GM18502 (cell line): ENCODE measurements at regions not wholly inside any gene's neighbourhood (a gene's known extent, or its start where the extent isn't known, plus 50 kb on each side); places are given as distances from the start of the nearest gene placed in this dataset.

Experiments used
- ATAC-seq: cut with Tn5 transposase; IDR thresholded peaks from one replicate; pipeline ENCODE4 v1.9.1; 2021; ENCODE audit warnings: mild to moderate bottlenecking; ENCODE audit not compliant: unreplicated experiment, poor library complexity

- ATAC-seq, result no peak
These were observed 108.1 kb upstream of the PAX6 start for GRCh38 chr11:31919175-31919574.

- ATAC-seq, result no peak
These were observed 104.7 kb upstream of the PAX6 start for GRCh38 chr11:31915867-31916266.

- peak; percentile 91 for ATAC-seq
These were observed 102.9 kb upstream of the PAX6 start for GRCh38 chr11:31913985-31914384.

GRCh38 chr11:31912808-31913207, 101.7 kb upstream of the PAX6 start:
- no peak for ATAC-seq

GRCh38 chr11:31910950-31911576, 99.9 kb upstream of the PAX6 start:
- ATAC-seq, result no peak

GRCh38 chr11:31903225-31904074, 92.3 kb upstream of the PAX6 start:
- ATAC-seq, result no peak

GRCh38 chr11:31902706-31903105, 91.6 kb upstream of the PAX6 start:
- no peak for ATAC-seq

- no peak for ATAC-seq
These were observed 84.8 kb upstream of the PAX6 start for GRCh38 chr11:31895926-31896325.

- no peak for ATAC-seq
These were observed 76.1 kb upstream of the PAX6 start for GRCh38 chr11:31887180-31887579.

GRCh38 chr11:31884080-31884479, 73.0 kb upstream of the PAX6 start:
- no peak for ATAC-seq

- ATAC-seq, result no peak
These were observed 72.3 kb upstream of the PAX6 start for GRCh38 chr11:31883435-31883834.

GRCh38 chr11:31882951-31883392, 71.8 kb upstream of the PAX6 start:
- no peak for ATAC-seq

- no peak for ATAC-seq
These were observed 70.7 kb upstream of the PAX6 start for GRCh38 chr11:31881825-31882224.

GRCh38 chr11:31879681-31880080, 68.6 kb upstream of the PAX6 start:
- no peak for ATAC-seq

- no peak for ATAC-seq
These were observed 66.7 kb upstream of the PAX6 start for GRCh38 chr11:31877863-31878262.

- no peak for ATAC-seq
These were observed 66.0 kb upstream of the PAX6 start for GRCh38 chr11:31877083-31877482.

- ATAC-seq, result no peak
These were observed 64.9 kb upstream of the PAX6 start for GRCh38 chr11:31875866-31876560.

- no peak for ATAC-seq
These were observed 63.6 kb upstream of the PAX6 start for GRCh38 chr11:31874631-31875191.

GRCh38 chr11:31873124-31873523, 62.0 kb upstream of the PAX6 start:
- ATAC-seq, result no peak

- ATAC-seq, result no peak
These were observed 60.9 kb upstream of the PAX6 start for GRCh38 chr11:31872076-31872443.
